ENCODE measurements at regions not wholly inside any gene's neighbourhood (a gene's known extent, or its start where the extent isn't known, plus 50 kb on each side); places are given as distances from the start of the nearest gene placed in this dataset.

DNA sequence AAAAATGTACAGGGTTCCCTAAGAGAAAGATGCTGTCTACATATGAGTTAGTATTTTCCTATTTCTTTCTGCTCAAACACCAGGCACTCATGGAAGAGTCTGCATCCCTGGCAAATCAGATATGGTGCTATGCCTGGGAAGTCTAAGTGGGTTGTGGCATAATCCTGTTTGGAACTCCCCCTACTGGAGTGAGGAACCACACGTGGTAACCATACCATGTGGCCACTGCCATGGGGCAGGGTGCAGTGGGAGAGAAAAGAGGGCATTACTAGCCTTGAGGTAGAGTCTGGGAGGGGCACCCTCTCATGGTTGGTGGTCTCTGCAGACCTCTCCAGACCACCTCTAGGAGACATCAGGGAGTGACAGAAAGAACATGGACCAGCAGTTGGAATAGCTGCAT is 257.9 kb upstream of the ATP5MC3 start:
- DNase-seq (ENCODE audit: low read depth in 2 of 2) = no peak
- no peak overlapping the region for H3K4me3 ChIP-seq (replicated peaks in 1 of 2; ENCODE audit: low read depth in 2 of 2, low read length in 2 of 2)
- TF ChIP-seq, protein P1, sequence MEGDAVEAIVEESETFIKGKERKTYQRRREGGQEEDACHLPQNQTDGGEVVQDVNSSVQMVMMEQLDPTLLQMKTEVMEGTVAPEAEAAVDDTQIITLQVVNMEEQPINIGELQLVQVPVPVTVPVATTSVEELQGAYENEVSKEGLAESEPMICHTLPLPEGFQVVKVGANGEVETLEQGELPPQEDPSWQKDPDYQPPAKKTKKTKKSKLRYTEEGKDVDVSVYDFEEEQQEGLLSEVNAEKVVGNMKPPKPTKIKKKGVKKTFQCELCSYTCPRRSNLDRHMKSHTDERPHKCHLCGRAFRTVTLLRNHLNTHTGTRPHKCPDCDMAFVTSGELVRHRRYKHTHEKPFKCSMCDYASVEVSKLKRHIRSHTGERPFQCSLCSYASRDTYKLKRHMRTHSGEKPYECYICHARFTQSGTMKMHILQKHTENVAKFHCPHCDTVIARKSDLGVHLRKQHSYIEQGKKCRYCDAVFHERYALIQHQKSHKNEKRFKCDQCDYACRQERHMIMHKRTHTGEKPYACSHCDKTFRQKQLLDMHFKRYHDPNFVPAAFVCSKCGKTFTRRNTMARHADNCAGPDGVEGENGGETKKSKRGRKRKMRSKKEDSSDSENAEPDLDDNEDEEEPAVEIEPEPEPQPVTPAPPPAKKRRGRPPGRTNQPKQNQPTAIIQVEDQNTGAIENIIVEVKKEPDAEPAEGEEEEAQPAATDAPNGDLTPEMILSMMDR (IDR thresholded peaks at IDR 0.05; ENCODE audit: low read depth, low read length) = no peak

DNA sequence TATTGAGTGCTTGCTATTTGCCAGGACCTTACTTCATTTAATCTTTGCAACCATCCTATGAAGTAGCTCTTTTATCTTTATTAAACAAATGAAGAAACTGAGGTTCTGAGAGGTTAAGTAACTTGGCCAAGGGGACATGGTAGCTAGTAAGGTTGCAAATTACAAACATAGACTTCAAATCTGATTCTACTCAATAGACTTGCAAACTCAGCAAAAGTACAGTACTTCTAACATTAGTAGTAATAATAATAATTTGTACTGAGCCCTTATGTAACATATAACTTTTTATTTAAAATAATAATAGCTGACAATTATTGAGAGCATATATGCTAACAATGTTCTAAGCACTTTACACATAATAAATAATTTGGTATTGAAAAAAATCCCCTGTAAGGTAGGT is 255.7 kb upstream of the ATP5MC3 start:
- DNase-seq (ENCODE audit: low read depth in 2 of 2) = no peak
- TF ChIP-seq, protein P1 (IDR thresholded peaks at IDR 0.05; ENCODE audit: low read depth, low read length) = no peak
- H3K4me3 ChIP-seq (replicated peaks in 1 of 2; ENCODE audit: low read depth in 2 of 2, low read length in 2 of 2) = no peak overlapping the region

DNA sequence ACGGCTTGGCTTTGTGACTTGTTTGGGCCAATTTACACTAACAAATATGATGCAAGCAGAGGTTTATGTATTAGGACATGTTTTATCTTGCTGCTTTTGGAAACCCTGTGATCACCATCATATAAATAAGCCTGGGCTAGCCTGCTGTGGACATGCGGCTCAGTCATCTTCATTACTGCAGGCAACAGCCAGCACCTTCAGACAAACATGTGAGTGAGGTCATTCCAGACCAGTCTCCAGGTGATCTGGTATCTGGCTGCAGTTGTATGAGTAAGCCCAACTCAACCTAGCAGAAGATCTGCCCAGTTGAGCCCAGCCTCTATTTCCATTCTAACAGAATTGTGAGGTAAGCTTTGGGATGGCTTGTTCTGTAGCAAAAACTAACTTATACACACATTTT is 254.6 kb upstream of the ATP5MC3 start:
- H3K4me3 ChIP-seq (replicated peaks in 1 of 2; ENCODE audit: low read depth in 2 of 2, low read length in 2 of 2) = no peak overlapping the region
- TF ChIP-seq, protein P1 (IDR thresholded peaks at IDR 0.05; ENCODE audit: low read depth, low read length) = no peak
- no peak for DNase-seq (ENCODE audit: low read depth in 2 of 2)

DNA sequence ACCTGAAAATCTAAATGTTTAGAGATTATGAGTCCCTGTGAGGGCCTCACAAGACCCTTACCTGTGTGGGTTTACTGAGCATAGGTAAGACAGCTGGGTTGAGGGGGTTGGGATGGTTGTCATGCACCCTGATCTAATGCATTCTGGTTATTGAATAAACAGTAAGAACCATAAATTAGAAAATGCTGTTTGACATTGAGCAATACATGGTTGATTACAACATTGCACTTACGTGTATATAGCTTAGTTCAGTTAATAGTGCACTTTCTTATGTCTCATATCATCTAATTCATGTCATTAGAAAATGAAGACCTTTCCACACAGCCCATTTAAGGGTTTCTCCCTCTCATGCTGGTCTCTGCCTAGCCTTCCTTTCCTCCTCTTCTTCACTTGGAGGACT is 253.5 kb upstream of the ATP5MC3 start:
- H3K4me3 ChIP-seq (replicated peaks in 1 of 2; ENCODE audit: low read depth in 2 of 2, low read length in 2 of 2) = no peak overlapping the region
- DNase-seq (ENCODE audit: low read depth in 2 of 2) = no peak
- TF ChIP-seq, protein P1 (IDR thresholded peaks at IDR 0.05; ENCODE audit: low read depth, low read length) = no peak

DNA sequence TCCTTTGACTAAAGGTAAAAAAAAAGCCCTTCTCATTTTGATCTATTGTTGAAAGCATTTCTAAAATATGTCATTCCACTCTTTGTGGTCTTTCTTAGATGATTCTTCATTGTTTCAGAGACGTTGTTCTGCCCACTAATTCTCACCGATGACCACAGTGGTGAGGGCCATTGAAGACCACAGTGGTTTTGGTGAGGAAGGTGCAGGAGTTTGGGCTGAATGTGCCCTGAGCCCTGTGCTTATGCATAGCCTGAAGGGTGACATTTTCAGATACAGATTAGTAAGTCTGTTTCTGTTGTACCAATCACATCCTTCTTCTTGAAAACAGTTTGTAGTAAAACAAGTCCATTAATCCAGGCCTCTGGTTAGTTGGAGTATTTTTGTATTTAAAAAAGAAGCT is 251.3 kb upstream of the ATP5MC3 start:
- DNase-seq (ENCODE audit: low read depth in 2 of 2) = no peak
- TF ChIP-seq, protein P1 (IDR thresholded peaks at IDR 0.05; ENCODE audit: low read depth, low read length) = no peak
- no peak overlapping the region for H3K4me3 ChIP-seq (replicated peaks in 1 of 2; ENCODE audit: low read depth in 2 of 2, low read length in 2 of 2)

DNA sequence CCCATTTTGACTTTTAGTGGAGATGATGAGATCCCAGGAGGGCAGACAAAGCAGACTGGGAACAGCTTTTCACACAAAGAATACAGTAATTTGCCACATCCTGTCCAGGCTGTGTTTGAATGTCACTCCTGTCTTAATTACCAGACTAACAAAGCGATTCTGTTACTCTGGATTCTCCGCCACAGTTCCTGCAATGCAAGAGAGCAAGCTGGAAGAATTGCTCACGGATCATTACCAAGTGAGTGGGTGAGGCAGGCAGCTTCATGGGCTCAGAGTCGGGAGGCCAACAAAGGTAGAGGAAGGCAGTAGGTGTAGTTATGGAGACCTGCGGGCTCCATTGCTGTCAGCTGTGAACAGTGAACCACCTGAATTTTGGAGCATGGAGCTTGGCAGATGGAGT is 250.5 kb upstream of the ATP5MC3 start:
- no peak for DNase-seq (ENCODE audit: low read depth in 2 of 2)
- H3K4me3 ChIP-seq (replicated peaks in 1 of 2; ENCODE audit: low read depth in 2 of 2, low read length in 2 of 2) = no peak overlapping the region
- TF ChIP-seq, protein P1 (IDR thresholded peaks at IDR 0.05; ENCODE audit: low read depth, low read length) = no peak

Measured in cardiac fibroblast (primary cell).